ENCODE measurements at regions not wholly inside any gene's neighbourhood (a gene's known extent, or its start where the extent isn't known, plus 50 kb on each side); places are given as distances from the start of the nearest gene placed in this dataset.
"Not testable (repeated sequence)": the region's sequence is repeated elsewhere in the genome, so short reads cannot be mapped to it uniquely, and the experiment has no call there.

- H3K27ac ChIP-seq (ENCODE audit: low read length): no peak overlapping the region
- ATAC-seq: no peak
- H3K4me3 ChIP-seq (ENCODE audit: low read length): no peak overlapping the region
- intact Hi-C loops (cut with DNase I): no loop called here
- H3K9me3 ChIP-seq (ENCODE audit: control insufficient read depth, low read length): no peaks in the 10 kb centered on the region
- no peaks in the 10 kb centered on the region for H3K4me1 ChIP-seq (ENCODE audit: control insufficient read depth, insufficient read depth, low read length)
- DNase-seq: no peak
- no peaks in the 10 kb centered on the region for H3K27me3 ChIP-seq (ENCODE audit: control insufficient read depth, insufficient read depth)
These were observed 190.2 kb upstream of the BRINP3 start for GRCh38 chr1:190667914-190668313.

- ATAC-seq (no peak), DNase-seq (no peak)
- Histone ChIP-seq H3K4me1 (ENCODE audit: control insufficient read depth, insufficient read depth, low read length) (no peaks in the 10 kb centered on the region), H3K9me3 (ENCODE audit: control insufficient read depth, low read length) (no peaks in the 10 kb centered on the region), H3K27me3 (ENCODE audit: control insufficient read depth, insufficient read depth) (no peaks in the 10 kb centered on the region), H3K4me3 (ENCODE audit: low read length) (no peak overlapping the region), H3K27ac (ENCODE audit: low read length) (no peak overlapping the region)
- WGBS: 87% methylated on average over 4 of the region's 4 CpGs
- intact Hi-C loops (cut with DNase I): no loop called here
These were observed 201.4 kb upstream of the BRINP3 start for GRCh38 chr1:190679044-190679443.

GRCh38 chr1:190679454-190679853, 201.8 kb upstream of the BRINP3 start:
- ATAC-seq (no peak), DNase-seq (no peak)
- WGBS: 61% methylated on average over 2 of the region's 2 CpGs
- Histone ChIP-seq H3K27me3 (ENCODE audit: control insufficient read depth, insufficient read depth) (no peaks in the 10 kb centered on the region), H3K4me1 (ENCODE audit: control insufficient read depth, insufficient read depth, low read length) (no peaks in the 10 kb centered on the region), H3K27ac (ENCODE audit: low read length) (no peak overlapping the region), H3K9me3 (ENCODE audit: control insufficient read depth, low read length) (no peaks in the 10 kb centered on the region), H3K4me3 (ENCODE audit: low read length) (no peak overlapping the region)
- intact Hi-C loops (cut with DNase I): no loop called here

- Histone ChIP-seq H3K27me3 (ENCODE audit: control insufficient read depth, insufficient read depth) (no peaks in the 10 kb centered on the region), H3K9me3 (ENCODE audit: control insufficient read depth, low read length) (no peaks in the 10 kb centered on the region), H3K4me3 (ENCODE audit: low read length) (no peak overlapping the region), H3K27ac (ENCODE audit: low read length) (no peak overlapping the region), H3K4me1 (ENCODE audit: control insufficient read depth, insufficient read depth, low read length) (no peaks in the 10 kb centered on the region)
- no peak for DNase-seq
- 52% methylated on average over 4 of the region's 4 CpGs for WGBS
- intact Hi-C loops (cut with DNase I): no loop called here
- no peak for ATAC-seq
These were observed 202.3 kb upstream of the BRINP3 start for GRCh38 chr1:190679983-190680382.

GRCh38 chr1:190685676-190686075, 208.0 kb upstream of the BRINP3 start:
- H3K9me3 ChIP-seq (ENCODE audit: control insufficient read depth, low read length): no peaks in the 10 kb centered on the region
- no peaks in the 10 kb centered on the region for H3K27me3 ChIP-seq (ENCODE audit: control insufficient read depth, insufficient read depth)
- WGBS: 72% methylated on average over 4 of the region's 4 CpGs
- intact Hi-C loops (cut with DNase I): no loop called here
- H3K4me1 ChIP-seq (ENCODE audit: control insufficient read depth, insufficient read depth, low read length): no peaks in the 10 kb centered on the region
- no peak for DNase-seq
- H3K27ac ChIP-seq (ENCODE audit: low read length): no peak overlapping the region
- ATAC-seq: no peak
- no peak overlapping the region for H3K4me3 ChIP-seq (ENCODE audit: low read length)

- DNase-seq (no peak), ATAC-seq (no peak)
- Histone ChIP-seq H3K27me3 (ENCODE audit: control insufficient read depth, insufficient read depth) (no peaks in the 10 kb centered on the region), H3K4me1 (ENCODE audit: control insufficient read depth, insufficient read depth, low read length) (no peaks in the 10 kb centered on the region), H3K4me3 (ENCODE audit: low read length) (no peak overlapping the region), H3K27ac (ENCODE audit: low read length) (no peak overlapping the region), H3K9me3 (ENCODE audit: control insufficient read depth, low read length) (no peaks in the 10 kb centered on the region)
- intact Hi-C loops (cut with DNase I): no loop called here
- 58% methylated on average over 1 of the region's 1 CpG for WGBS
These were observed 210.4 kb upstream of the BRINP3 start for GRCh38 chr1:190688096-190688495.

GRCh38 chr1:190698488-190698887, 220.8 kb upstream of the BRINP3 start:
- H3K27ac ChIP-seq (ENCODE audit: low read length); H3K27me3 ChIP-seq (ENCODE audit: control insufficient read depth, insufficient read depth); H3K9me3 ChIP-seq (ENCODE audit: control insufficient read depth, low read length); DNase-seq; H3K4me3 ChIP-seq (ENCODE audit: low read length); intact Hi-C loops (cut with DNase I); ATAC-seq; H3K4me1 ChIP-seq (ENCODE audit: control insufficient read depth, insufficient read depth, low read length): not testable (repeated sequence)
- 91% methylated on average over 4 of the region's 4 CpGs for WGBS

- H3K4me1 ChIP-seq (ENCODE audit: control insufficient read depth, insufficient read depth, low read length): no peaks in the 10 kb centered on the region
- H3K9me3 ChIP-seq (ENCODE audit: control insufficient read depth, low read length): no peaks in the 10 kb centered on the region
- DNase-seq (no peak), ATAC-seq (no peak)
- H3K27ac ChIP-seq (ENCODE audit: low read length): no peak overlapping the region
- 79% methylated on average over 3 of the region's 3 CpGs for WGBS
- no peak overlapping the region for H3K4me3 ChIP-seq (ENCODE audit: low read length)
- no peaks in the 10 kb centered on the region for H3K27me3 ChIP-seq (ENCODE audit: control insufficient read depth, insufficient read depth)
- intact Hi-C loops (cut with DNase I): no loop called here
These were observed 221.5 kb upstream of the BRINP3 start for GRCh38 chr1:190699165-190699564.

GRCh38 chr1:190708418-190709057, 230.9 kb upstream of the BRINP3 start:
- H3K27me3 ChIP-seq (ENCODE audit: control insufficient read depth, insufficient read depth): no peaks in the 10 kb centered on the region
- 90% methylated on average over 4 of the region's 4 CpGs for WGBS
- ATAC-seq (no peak), DNase-seq (no peak)
- no peak overlapping the region for H3K27ac ChIP-seq (ENCODE audit: low read length)
- H3K4me3 ChIP-seq (ENCODE audit: low read length): no peak overlapping the region
- H3K4me1 ChIP-seq (ENCODE audit: control insufficient read depth, insufficient read depth, low read length): no peaks in the 10 kb centered on the region
- H3K9me3 ChIP-seq (ENCODE audit: control insufficient read depth, low read length): no peaks in the 10 kb centered on the region
- intact Hi-C loops (cut with DNase I): no loop called here

- no peaks in the 10 kb centered on the region for H3K4me1 ChIP-seq (ENCODE audit: control insufficient read depth, insufficient read depth, low read length)
- H3K9me3 ChIP-seq (ENCODE audit: control insufficient read depth, low read length): no peaks in the 10 kb centered on the region
- intact Hi-C loops (cut with DNase I): no loop called here
- DNase-seq (no peak), ATAC-seq (no peak)
- H3K27ac ChIP-seq (ENCODE audit: low read length): no peak overlapping the region
- no peak overlapping the region for H3K4me3 ChIP-seq (ENCODE audit: low read length)
- H3K27me3 ChIP-seq (ENCODE audit: control insufficient read depth, insufficient read depth): no peaks in the 10 kb centered on the region
These were observed 233.4 kb upstream of the BRINP3 start for GRCh38 chr1:190711069-190711468.

GRCh38 chr1:190717055-190717454, 239.4 kb upstream of the BRINP3 start:
- no peak for ATAC-seq
- intact Hi-C loops (cut with DNase I): no loop called here
- WGBS: 51% methylated on average over 1 of the region's 1 CpG

GRCh38 chr1:190736971-190737590, 259.4 kb upstream of the BRINP3 start:
- Histone ChIP-seq H3K4me3 (ENCODE audit: low read length) (no peak overlapping the region), H3K27ac (ENCODE audit: low read length) (no peak overlapping the region), H3K9me3 (ENCODE audit: control insufficient read depth, low read length) (no peaks in the 10 kb centered on the region), H3K27me3 (ENCODE audit: control insufficient read depth, insufficient read depth) (no peaks in the 10 kb centered on the region), H3K4me1 (ENCODE audit: control insufficient read depth, insufficient read depth, low read length) (no peaks in the 10 kb centered on the region)
- intact Hi-C loops (cut with DNase I): no loop called here
- DNase-seq (no peak), ATAC-seq (no peak)
- WGBS: 75% methylated on average over 7 of the region's 7 CpGs

More at GRCh38 chr1:190717055-190717454, 239.4 kb upstream of the BRINP3 start:
- Histone ChIP-seq H3K27ac (ENCODE audit: low read length) (no peak overlapping the region), H3K4me3 (ENCODE audit: low read length) (no peak overlapping the region), H3K27me3 (ENCODE audit: control insufficient read depth, insufficient read depth) (no peaks in the 10 kb centered on the region), H3K4me1 (ENCODE audit: control insufficient read depth, insufficient read depth, low read length) (no peaks in the 10 kb centered on the region), H3K9me3 (ENCODE audit: control insufficient read depth, low read length) (no peaks in the 10 kb centered on the region)
- DNase-seq: no peak

All from right cardiac atrium (tissue), 5 donors.